ENCODE measurements at regions not wholly inside any gene's neighbourhood (a gene's known extent, or its start where the extent isn't known, plus 50 kb on each side); places are given as distances from the start of the nearest gene placed in this dataset.

GRCh38 chrX:39826813-39827543, 270.8 kb downstream of the BCOR start:
- no peak overlapping the region for H4K91ac ChIP-seq (ENCODE audit: insufficient read length, low read depth, low read length)
- H4K5ac ChIP-seq (ENCODE audit: insufficient read length, low read depth, low read length), result no peak overlapping the region
- H3K27ac Mint-ChIP-seq, result no peak overlapping the region; a peak in 2 of 7 replicates
- no peak overlapping the region for H3K23ac ChIP-seq (ENCODE audit: insufficient read length, low read depth, low read length)
- H2BK12ac ChIP-seq (ENCODE audit: insufficient read length, low read depth, low read length), result no peak overlapping the region
- no peak overlapping the region for H3K4me3 Mint-ChIP-seq
- no peak overlapping the region for H2BK15ac ChIP-seq (ENCODE audit: low read depth, low read length)
- no peak for TF ChIP-seq CTCF (conservative IDR thresholded peaks at IDR 0.05)
- no peak overlapping the region for H2AK5ac ChIP-seq (ENCODE audit: insufficient read length, low read length)
- H2BK20ac ChIP-seq (ENCODE audit: low read depth, low read length, poor library complexity, severe bottlenecking), result no peak overlapping the region
- H3K4ac ChIP-seq (ENCODE audit: low read depth, low read length), result no peak overlapping the region
- H3K79me2 ChIP-seq (ENCODE audit: insufficient read depth, low read length), result no peaks in the 10 kb centered on the region
- H2BK5ac ChIP-seq (ENCODE audit: insufficient read length, low read length), result no peak overlapping the region
- H3K14ac ChIP-seq (ENCODE audit: insufficient read depth, low read length), result no peak overlapping the region
- no peak overlapping the region for H2BK120ac ChIP-seq (ENCODE audit: low read depth, low read length, poor library complexity, severe bottlenecking)
- no peak overlapping the region for H3K9ac ChIP-seq (ENCODE audit: extremely low read depth, insufficient read length, low read length)
- H3K4me1 ChIP-seq (ENCODE audit: insufficient read depth, low read length), result peaks cover 7% of the 10 kb centered on the region; the same call in 1 of the 2 replicates
- H3K18ac ChIP-seq (ENCODE audit: insufficient read length, low read depth, low read length), result no peak overlapping the region
- no peak overlapping the region for H3K56ac ChIP-seq (ENCODE audit: insufficient read length, low read depth, low read length)
- H3K79me1 ChIP-seq (ENCODE audit: insufficient read depth, low read depth, low read length, poor library complexity, severe bottlenecking), result no peaks in the 10 kb centered on the region
- peaks cover 3 to 6% (median 5%) of the 10 kb centered on the region in 3 experiments; a peak in 4 of 7 replicates for H3K36me3 Mint-ChIP-seq (ENCODE audit: insufficient read depth in 1 of 3, low read depth in 3 of 3)
- H4K8ac ChIP-seq (replicated peaks; ENCODE audit: insufficient read length, low read depth, low read length), result no peak overlapping the region
- no peak overlapping the region for H3K4me2 ChIP-seq (ENCODE audit: insufficient read depth, insufficient read length, low read length)
- peaks cover 61 to 84% of the 10 kb centered on the region in 2 experiments for H3K9me3 Mint-ChIP-seq
- no peak overlapping the region for H3K27ac ChIP-seq (ENCODE audit: insufficient read length, low read depth, low read length)
- no peak for DNase-seq
- H3K4me1 Mint-ChIP-seq, result peaks cover 18 to 30% of the 10 kb centered on the region in 2 experiments
- no peaks in the 10 kb centered on the region; the same call in 1 of the 2 replicates for H3K27me3 ChIP-seq (ENCODE audit: insufficient read depth, low read length)
- no peak overlapping the region for H3T11ph ChIP-seq (ENCODE audit: low read length)
- H3K23me2 ChIP-seq (ENCODE audit: insufficient read length, low read depth, low read length, poor library complexity, severe bottlenecking), result peaks cover under 1% of the 10 kb centered on the region
- no peaks in the 10 kb centered on the region for H4K20me1 ChIP-seq (ENCODE audit: control insufficient read depth, insufficient read depth, insufficient read length)
- WGBS (ENCODE audit: extremely low coverage, insufficient read length, low lambda C conversion rate), result no CpG with 5 or more reads among the region's 14 CpGs
- no peak overlapping the region for H2AFZ ChIP-seq (ENCODE audit: low read length)
- H3K27me3 Mint-ChIP-seq (ENCODE audit: low read depth), result peaks cover 13% of the 10 kb centered on the region
- H3K9me3 ChIP-seq (ENCODE audit: control insufficient read depth, low read depth, low read length), result no peaks in the 10 kb centered on the region

Measured in H9 (cell line).